ENCODE measurements at regions not wholly inside any gene's neighbourhood (a gene's known extent, or its start where the extent isn't known, plus 50 kb on each side); places are given as distances from the start of the nearest gene placed in this dataset.
A peak's percentile ranks its signal among the peaks of the same experiment; 100 is the strongest.

- DNase-seq = no peak
Measured at GRCh38 chrX:16222151-16222550, 54.9 kb downstream of the MAGEB17 start.

- DNase-seq = no peak
Measured at GRCh38 chrX:16223385-16223784, 56.1 kb downstream of the MAGEB17 start.

DNA sequence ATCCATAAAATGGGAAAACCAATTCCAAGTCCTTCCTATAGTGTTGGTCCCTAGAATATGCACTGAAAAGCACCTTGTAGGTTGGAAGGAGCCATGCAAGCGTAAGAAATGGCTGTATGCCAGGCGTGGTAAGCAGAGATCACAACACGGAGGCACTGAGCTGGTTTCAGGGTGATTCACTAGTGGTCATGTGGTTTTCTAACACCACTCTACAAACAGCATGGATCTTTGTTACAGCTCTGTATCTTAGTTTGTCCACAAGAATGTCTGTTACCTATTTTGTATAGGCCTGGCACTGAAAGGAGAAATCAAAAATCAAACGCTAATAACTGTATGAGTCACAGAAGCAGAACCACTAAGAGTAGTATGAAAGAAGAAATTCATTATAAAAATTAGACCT, 71.9 kb downstream of the MAGEB17 start:
- DNase-seq = no peak

DNA sequence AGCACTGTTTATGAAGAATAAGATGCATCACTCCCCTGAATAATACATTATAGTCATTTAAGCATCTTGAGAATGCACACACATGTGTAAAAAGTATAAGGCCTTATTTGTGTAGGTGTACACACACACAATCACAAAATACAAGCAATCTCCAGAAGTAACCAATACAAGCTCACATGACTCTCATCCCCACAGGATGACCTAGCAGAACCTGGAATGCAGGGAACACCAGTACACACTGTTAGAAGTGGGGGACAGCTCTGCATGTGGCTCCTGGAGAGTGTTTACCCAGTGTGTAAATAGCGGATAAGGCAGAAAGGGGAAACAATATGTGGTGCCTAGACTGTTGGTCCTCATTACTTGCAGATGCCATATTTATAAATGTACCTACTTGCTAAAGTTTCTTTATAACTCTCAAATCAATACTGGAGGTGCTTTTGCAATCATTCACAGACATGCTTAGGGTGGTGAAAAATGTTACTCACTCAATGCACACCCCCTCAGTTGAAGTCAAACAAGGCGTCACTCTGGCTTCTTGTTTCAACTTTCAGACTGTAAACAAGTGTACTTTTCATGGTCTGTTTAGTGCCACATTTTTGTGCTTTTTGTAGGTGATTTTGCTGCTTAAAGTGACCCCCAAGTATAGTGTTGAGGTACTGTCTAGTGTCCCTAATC, 73.1 kb downstream of the MAGEB17 start:
- no peak for DNase-seq

GRCh38 chrX:16240968-16241367, 73.7 kb downstream of the MAGEB17 start:
- DNase-seq = no peak

DNA sequence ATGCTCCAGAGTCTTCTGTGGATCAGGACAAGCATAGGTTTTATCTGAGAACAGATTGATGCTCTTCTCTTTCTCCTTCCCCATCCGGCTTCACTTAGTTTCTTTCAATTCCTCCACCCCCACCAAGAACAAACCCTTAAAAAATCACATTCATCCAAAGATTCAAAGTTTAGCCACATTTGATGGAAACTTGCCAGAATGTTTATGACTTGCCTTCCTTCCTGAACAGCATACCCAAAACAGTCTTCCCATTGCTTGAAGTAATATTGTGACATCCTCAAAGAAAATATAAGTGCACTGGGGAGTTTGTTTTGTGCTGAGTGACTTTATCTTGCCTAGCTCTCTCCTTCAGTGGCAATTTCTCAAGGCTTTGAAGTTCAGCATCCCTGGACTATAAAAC, 83.0 kb downstream of the MAGEB17 start:
- DNase-seq = no peak

DNA sequence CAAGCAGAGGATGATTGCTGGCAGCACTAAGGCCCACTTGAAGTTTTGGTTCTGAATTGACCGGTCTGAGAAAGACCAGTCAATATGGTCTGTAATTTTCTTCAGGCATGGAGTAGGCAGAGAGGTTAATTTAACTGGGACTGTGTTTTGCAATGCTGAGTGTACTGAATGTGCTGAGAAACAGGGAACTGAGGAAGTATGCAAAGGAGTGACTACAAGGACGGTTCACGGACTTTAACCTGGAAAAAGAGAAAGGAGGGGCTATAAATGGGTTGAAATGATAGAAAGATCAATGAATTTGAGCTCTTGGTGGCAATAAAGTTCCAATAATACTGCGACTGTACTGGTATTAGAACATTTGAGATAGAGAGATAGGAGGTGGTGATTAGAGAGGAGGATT, 84.5 kb downstream of the MAGEB17 start:
- DNase-seq = no peak

- no peak for DNase-seq
Measured at GRCh38 chrX:16258882-16259281, 91.6 kb downstream of the MAGEB17 start.

GRCh38 chrX:16267431-16267830, 100.2 kb downstream of the MAGEB17 start:
- no peak for DNase-seq

GRCh38 chrX:16268206-16268605, 100.9 kb downstream of the MAGEB17 start:
- no peak for DNase-seq

DNA sequence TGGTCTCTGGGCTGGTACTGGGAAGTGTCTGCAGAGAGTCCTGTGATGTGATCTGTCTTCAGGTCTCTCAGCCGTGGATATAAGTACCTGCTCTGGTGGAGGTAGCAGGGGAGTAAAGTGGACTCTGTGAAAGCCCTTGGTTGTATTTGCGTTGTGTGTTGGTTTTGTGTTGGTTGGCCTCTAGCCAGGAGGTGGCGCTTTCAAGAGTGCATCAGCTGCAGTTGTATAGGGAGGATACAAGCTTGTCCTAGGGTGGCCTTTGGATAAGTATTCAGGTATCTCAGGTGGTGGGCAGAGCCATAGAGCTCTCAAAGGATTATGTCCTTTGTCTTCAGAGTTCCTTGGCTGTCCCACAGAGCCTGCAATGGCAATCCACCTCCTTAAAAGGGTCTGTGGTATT, 111.6 kb downstream of the MAGEB17 start:
- no peak for DNase-seq

DNA sequence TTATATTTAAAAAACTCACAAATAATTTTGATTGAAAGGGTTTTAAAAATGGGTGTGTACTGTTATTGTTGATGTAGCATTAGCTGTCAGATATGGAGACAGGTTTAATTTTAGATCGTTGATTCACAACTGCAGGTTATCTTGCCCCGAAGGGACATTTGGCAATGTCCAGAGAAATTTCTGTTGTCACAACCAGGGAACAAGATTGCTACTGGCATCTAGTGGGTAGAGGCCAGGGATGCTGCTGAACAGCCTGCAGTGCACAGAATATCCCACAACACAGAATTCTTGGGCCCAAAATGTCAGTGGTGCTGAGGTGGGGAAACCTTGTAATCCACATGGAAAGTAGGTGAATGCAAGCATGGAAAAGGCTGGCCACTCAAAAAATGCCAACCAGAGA, 114.9 kb downstream of the MAGEB17 start:
- no peak for DNase-seq

GRCh38 chrX:16284842-16285241, 117.6 kb downstream of the MAGEB17 start:
- no peak for DNase-seq

DNA sequence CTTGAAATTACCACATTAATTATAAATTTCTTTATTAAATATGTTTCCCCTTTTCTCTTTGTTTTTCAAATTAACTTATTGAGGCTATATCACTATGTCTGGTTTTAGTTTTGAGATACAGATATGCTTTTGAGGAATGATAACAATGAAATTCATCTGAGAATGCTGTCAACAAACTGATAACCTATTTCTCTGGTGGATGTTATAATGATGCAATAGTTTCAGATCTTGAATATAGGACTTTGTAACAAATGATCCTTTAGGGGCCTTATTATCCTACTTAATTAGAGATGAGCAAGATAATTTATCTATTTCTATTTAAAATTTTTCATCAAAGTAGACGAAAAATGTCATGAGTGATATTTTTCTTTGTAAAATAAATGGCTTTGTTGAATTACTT, 123.7 kb downstream of the MAGEB17 start:
- no peak for DNase-seq

DNA sequence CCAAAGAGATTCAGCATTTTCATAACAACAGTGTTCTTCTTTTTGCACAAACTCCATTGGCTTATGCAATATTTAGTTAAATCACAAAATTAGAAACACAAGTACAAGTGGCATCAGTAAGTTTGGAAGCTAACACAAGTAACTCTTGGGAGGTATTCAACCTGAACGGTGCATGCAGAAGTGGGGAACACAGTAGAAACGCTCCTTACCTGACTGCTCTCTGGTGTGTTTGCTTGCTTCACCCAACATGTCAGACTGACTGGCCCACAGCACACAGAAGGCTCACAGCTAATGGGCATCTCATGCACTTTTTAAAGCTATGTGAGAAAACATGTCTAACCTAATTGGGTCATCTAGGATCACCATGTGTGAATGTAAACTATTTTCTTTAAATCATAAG, 133.6 kb downstream of the MAGEB17 start:
- DNase-seq = peak; percentile 23

DNA sequence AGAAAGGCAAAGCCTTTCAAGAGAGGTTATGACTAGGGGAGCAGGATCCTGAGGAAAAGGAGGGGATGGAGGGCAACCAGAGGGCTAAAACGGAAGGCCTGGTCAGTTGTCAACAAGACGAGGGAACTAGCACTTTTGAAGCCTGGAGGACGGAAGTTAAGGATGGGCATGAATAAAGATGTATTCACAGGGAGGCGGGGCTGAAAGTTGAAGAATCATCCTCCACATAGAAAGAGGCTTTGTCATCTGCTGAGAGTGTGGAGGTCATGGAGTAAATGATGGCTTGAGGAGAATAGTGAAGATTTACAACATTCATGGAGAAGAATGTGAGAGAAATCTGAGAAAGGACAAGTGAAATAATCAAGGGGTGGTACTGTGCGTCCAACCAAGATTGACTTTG, 137.5 kb downstream of the MAGEB17 start:
- no peak for DNase-seq

GRCh38 chrX:16305187-16305586, 137.9 kb downstream of the MAGEB17 start:
- DNase-seq = no peak

GRCh38 chrX:16307950-16308349, 140.7 kb downstream of the MAGEB17 start:
- no peak for DNase-seq

DNA sequence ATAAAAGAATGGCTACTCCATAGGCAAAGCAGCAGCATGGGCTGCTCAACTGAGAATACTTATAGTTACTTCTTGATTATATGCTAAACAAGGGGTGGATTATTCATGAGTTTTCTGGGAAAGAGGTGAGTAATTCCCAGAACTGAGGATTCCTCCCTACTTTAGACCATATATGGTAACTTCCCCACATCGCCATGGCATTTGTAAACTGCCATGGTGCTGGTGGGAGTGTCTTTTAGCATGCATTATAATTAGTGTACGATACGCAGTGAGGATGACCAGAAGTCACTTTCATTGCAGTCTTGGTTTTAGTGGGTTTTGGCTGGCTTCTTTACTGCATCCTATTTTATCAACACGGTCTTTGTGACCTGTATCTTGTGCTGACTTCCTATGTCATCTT, 141.5 kb downstream of the MAGEB17 start:
- no peak for DNase-seq

GRCh38 chrX:16310326-16310725, 143.0 kb downstream of the MAGEB17 start:
- no peak for DNase-seq

DNA sequence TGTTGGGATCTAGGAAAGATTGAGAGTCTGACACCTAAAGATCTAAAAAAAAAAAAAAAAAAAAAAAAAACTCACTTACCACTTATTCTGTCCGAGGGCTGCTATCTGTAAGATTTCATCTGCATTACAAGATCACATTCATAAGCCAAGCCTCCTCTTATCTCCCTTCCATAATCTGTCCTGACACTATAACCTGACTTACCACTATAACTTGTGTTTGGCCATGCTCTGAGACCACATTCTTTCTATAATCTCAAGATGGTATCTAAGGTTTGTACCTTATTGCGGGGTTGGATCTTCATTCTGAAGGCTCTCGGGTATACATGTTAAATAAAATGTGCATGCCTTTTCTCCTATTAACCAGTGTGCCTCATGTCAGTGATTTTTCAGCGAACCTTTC, 144.4 kb downstream of the MAGEB17 start:
- DNase-seq = no peak

GRCh38 chrX:16312761-16313623, 145.7 kb downstream of the MAGEB17 start:
- no peak for DNase-seq

DNA sequence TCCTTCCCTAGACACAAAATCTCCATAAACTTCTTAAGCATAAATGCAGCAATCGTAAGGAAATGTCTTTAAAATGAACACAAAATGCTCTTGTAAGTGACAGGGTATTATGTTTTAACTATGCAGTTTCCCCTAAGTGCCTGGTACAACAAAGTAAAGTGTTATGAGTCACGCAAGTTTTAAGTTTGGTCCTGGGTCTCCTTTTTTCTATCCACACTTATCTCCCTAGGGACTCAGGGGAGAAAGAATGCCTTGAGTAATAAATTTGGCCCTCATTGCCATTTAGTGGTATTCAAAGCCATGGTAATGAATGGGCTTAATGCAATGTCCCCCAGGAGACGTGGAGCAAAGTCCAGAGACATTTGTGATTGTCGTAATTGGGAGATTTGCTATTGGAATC, 149.1 kb downstream of the MAGEB17 start:
- DNase-seq = no peak

GRCh38 chrX:16319929-16320328, 152.6 kb downstream of the MAGEB17 start:
- DNase-seq = no peak
